BLaER1 (cell line): ENCODE measurements at regions not wholly inside any gene's neighbourhood (a gene's known extent, or its start where the extent isn't known, plus 50 kb on each side); places are given as distances from the start of the nearest gene placed in this dataset.
A peak's percentile ranks its signal among the peaks of the same experiment; 100 is the strongest.

Experiments
- H3K27ac ChIP-seq: shearing (Covaris generic); formaldehyde crosslinking; 2 replicates; pipeline ENCODE4 v1.8.1; 2022
- H3K27me3 ChIP-seq: shearing (Covaris generic); formaldehyde crosslinking; 2 replicates; pipeline ENCODE4 v1.8.1; 2022
- H3K36me3 ChIP-seq: shearing (Covaris generic); formaldehyde crosslinking; 2 replicates; pipeline ENCODE4 v1.8.1; 2022
- H3K4me1 ChIP-seq: shearing (Covaris generic); formaldehyde crosslinking; 2 replicates; pipeline ENCODE4 v1.8.1; 2022
- H3K4me2 ChIP-seq: shearing (Covaris generic); formaldehyde crosslinking; 2 replicates; pipeline ENCODE4 v1.8.1; 2022
- H3K4me3 ChIP-seq: shearing (Covaris generic); formaldehyde crosslinking; 2 replicates; pipeline ENCODE4 v1.8.1; 2022
- H3K9ac ChIP-seq: shearing (Covaris generic); formaldehyde crosslinking; 2 replicates; pipeline ENCODE4 v1.8.1; 2022
- H3K9me3 ChIP-seq: shearing (Covaris generic); formaldehyde crosslinking; 2 replicates; pipeline ENCODE4 v1.8.1; 2022
- H4K20me1 ChIP-seq: shearing (Covaris generic); formaldehyde crosslinking; 2 replicates; pipeline ENCODE4 v1.8.1; 2022
- Cebpa-rat ChIP-seq: shearing (Covaris generic); IDR thresholded peaks from 2 replicates; pipeline ENCODE4 v1.8.1; 2022

- no peak overlapping the region for H3K4me3 ChIP-seq
- H3K27me3 ChIP-seq: no peaks in the 10 kb centered on the region
- TF ChIP-seq Cebpa-rat: no peak
- H3K27ac ChIP-seq: no peak overlapping the region
- H3K4me1 ChIP-seq: peaks cover 24% of the 10 kb centered on the region
- no peaks in the 10 kb centered on the region for H3K9me3 ChIP-seq
- H4K20me1 ChIP-seq: no peaks in the 10 kb centered on the region
- H3K4me2 ChIP-seq: no peak overlapping the region
- H3K9ac ChIP-seq: no peak overlapping the region
- H3K36me3 ChIP-seq: no peaks in the 10 kb centered on the region
Observed at GRCh38 chr12:124177951-124178316, 117.0 kb upstream of the RFLNA start.

GRCh38 chr12:124179936-124180607, 114.8 kb upstream of the RFLNA start:
- TF ChIP-seq Cebpa-rat: no peak
- no peak overlapping the region for H3K27ac ChIP-seq
- H3K27me3 ChIP-seq: no peaks in the 10 kb centered on the region
- H3K4me1 ChIP-seq: peaks cover 13% of the 10 kb centered on the region
- H3K9me3 ChIP-seq: no peaks in the 10 kb centered on the region
- H3K4me2 ChIP-seq: no peak overlapping the region
- H3K9ac ChIP-seq: no peak overlapping the region
- H3K4me3 ChIP-seq: no peak overlapping the region
- no peaks in the 10 kb centered on the region for H4K20me1 ChIP-seq
- H3K36me3 ChIP-seq: no peaks in the 10 kb centered on the region

GRCh38 chr12:124183172-124183571, 111.7 kb upstream of the RFLNA start:
- H3K4me3 ChIP-seq: no peak overlapping the region
- H3K9me3 ChIP-seq: no peaks in the 10 kb centered on the region
- peaks cover 7% of the 10 kb centered on the region for H3K4me1 ChIP-seq
- no peaks in the 10 kb centered on the region for H3K36me3 ChIP-seq
- H3K4me2 ChIP-seq: no peak overlapping the region
- no peak overlapping the region for H3K27ac ChIP-seq
- no peak for TF ChIP-seq Cebpa-rat
- H3K27me3 ChIP-seq: no peaks in the 10 kb centered on the region
- H4K20me1 ChIP-seq: no peaks in the 10 kb centered on the region
- H3K9ac ChIP-seq: no peak overlapping the region

GRCh38 chr12:124184456-124184855, 110.4 kb upstream of the RFLNA start:
- H3K27me3 ChIP-seq: no peaks in the 10 kb centered on the region
- no peaks in the 10 kb centered on the region for H3K36me3 ChIP-seq
- no peaks in the 10 kb centered on the region for H3K9me3 ChIP-seq
- H3K4me1 ChIP-seq: peaks cover 19% of the 10 kb centered on the region
- no peaks in the 10 kb centered on the region for H4K20me1 ChIP-seq
- no peak overlapping the region for H3K4me3 ChIP-seq
- 0 out of 2 replicates have a peak overlapping the region, but pooled peaks have one; percentile 2 for H3K4me2 ChIP-seq
- H3K9ac ChIP-seq: no peak overlapping the region
- no peak for TF ChIP-seq Cebpa-rat
- H3K27ac ChIP-seq: no peak overlapping the region

GRCh38 chr12:124185971-124186686, 108.8 kb upstream of the RFLNA start:
- Histone ChIP-seq H3K27ac (no peak overlapping the region), H3K36me3 (no peaks in the 10 kb centered on the region), H3K4me1 (peaks cover 21% of the 10 kb centered on the region), H3K9ac (no peak overlapping the region), H3K4me2 (no peak overlapping the region), H3K4me3 (no peak overlapping the region), H3K27me3 (no peaks in the 10 kb centered on the region), H3K9me3 (no peaks in the 10 kb centered on the region), H4K20me1 (no peaks in the 10 kb centered on the region)
- no peak for TF ChIP-seq Cebpa-rat

- Histone ChIP-seq H3K4me2 (peak overlapping the region; percentile 60), H4K20me1 (no peaks in the 10 kb centered on the region), H3K9ac (no peak overlapping the region), H3K27ac (no peak overlapping the region), H3K4me3 (no peak overlapping the region), H3K27me3 (no peaks in the 10 kb centered on the region), H3K9me3 (no peaks in the 10 kb centered on the region), H3K4me1 (peaks cover 21% of the 10 kb centered on the region), H3K36me3 (no peaks in the 10 kb centered on the region)
- TF ChIP-seq Cebpa-rat: no peak
Observed at GRCh38 chr12:124188084-124188483, 106.8 kb upstream of the RFLNA start.

- Histone ChIP-seq H3K4me1 (peaks cover 21% of the 10 kb centered on the region), H3K9me3 (no peaks in the 10 kb centered on the region), H4K20me1 (no peaks in the 10 kb centered on the region), H3K27ac (no peak overlapping the region), H3K36me3 (no peaks in the 10 kb centered on the region), H3K9ac (no peak overlapping the region), H3K27me3 (no peaks in the 10 kb centered on the region), H3K4me2 (peak overlapping the region; percentile 60), H3K4me3 (no peak overlapping the region)
- TF ChIP-seq Cebpa-rat: no peak
Observed at GRCh38 chr12:124188561-124189405, 106.1 kb upstream of the RFLNA start.

- H3K9ac ChIP-seq: no peak overlapping the region
- TF ChIP-seq Cebpa-rat: no peak
- no peak overlapping the region for H3K4me2 ChIP-seq
- H3K27ac ChIP-seq: no peak overlapping the region
- H3K4me3 ChIP-seq: no peak overlapping the region
- H3K36me3 ChIP-seq: no peaks in the 10 kb centered on the region
- H3K4me1 ChIP-seq: peaks cover 28% of the 10 kb centered on the region
- no peaks in the 10 kb centered on the region for H3K27me3 ChIP-seq
- H3K9me3 ChIP-seq: no peaks in the 10 kb centered on the region
- no peaks in the 10 kb centered on the region for H4K20me1 ChIP-seq
Observed at GRCh38 chr12:124190312-124191023, 104.4 kb upstream of the RFLNA start.

GRCh38 chr12:124191024-124191359, 103.9 kb upstream of the RFLNA start:
- Histone ChIP-seq H3K9ac (no peak overlapping the region), H3K9me3 (no peaks in the 10 kb centered on the region), H3K27me3 (no peaks in the 10 kb centered on the region), H3K36me3 (no peaks in the 10 kb centered on the region), H3K4me2 (no peak overlapping the region), H4K20me1 (no peaks in the 10 kb centered on the region), H3K4me3 (no peak overlapping the region), H3K4me1 (peaks cover 31% of the 10 kb centered on the region), H3K27ac (no peak overlapping the region)
- no peak for TF ChIP-seq Cebpa-rat
